ENCODE measurements at regions not wholly inside any gene's neighbourhood (a gene's known extent, or its start where the extent isn't known, plus 50 kb on each side); places are given as distances from the start of the nearest gene placed in this dataset.
"Not testable (repeated sequence)": the region's sequence is repeated elsewhere in the genome, so short reads cannot be mapped to it uniquely, and the experiment has no call there.

DNA sequence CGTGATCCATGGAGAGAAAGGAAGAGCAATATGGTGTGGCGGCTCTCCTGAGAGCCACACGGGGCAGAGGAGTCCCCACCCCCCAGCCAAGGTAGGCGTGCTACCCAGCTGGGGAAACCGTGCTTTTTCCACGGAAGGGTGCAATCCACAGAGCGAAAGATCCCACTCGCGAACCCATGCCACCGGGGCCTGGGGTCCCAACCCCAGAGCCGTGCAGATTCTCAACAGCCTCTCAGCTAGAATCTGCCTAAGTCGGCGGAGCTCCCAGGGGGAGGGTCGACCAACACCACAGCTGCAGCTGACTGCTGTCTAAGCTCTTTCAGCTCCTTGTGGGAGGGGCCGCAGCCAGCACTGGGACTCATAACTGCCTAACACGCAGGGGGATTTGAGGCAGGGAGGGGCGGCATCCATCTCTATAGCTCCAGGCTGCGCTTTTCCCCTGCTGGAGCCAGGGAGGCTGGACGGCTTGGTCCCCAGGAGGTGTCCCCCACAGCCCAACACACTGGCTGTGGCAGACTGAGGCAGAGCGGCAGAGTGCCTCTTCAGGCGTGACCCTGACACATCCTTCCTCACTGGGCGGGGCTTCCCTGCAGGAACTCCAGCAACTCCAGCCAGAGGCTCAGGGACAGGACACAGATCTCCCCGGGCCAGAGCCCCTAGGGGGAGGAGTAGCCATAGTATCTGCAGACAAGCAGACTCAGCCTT lies 107.6 kb upstream of the ZBTB20 start:
- DNase-seq = no peak

GRCh38 chr3:115255197-115255585 lies 108.1 kb upstream of the ZBTB20 start:
- no peak for DNase-seq

DNA sequence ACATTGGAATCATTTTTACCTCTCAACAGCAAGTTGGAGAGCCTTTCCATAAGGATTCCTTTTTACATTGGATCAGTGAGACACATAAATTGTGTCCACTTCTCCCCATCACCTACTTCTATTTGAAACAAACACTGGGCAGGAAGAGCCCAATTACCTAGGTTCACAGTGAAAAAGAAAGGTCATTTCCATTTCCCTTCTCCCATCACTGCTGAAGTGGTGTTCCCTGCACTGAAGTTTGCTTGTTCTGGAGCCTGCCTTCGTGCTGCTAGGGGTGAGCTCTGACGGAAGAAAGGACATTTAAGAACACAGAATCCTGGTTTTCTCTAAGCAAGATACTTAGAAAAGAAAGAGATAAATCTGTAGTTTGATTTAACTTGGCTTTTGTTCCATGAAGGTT lies 123.8 kb upstream of the ZBTB20 start:
- DNase-seq = no peak

- DNase-seq = no peak
These were observed 125.1 kb upstream of the ZBTB20 start for GRCh38 chr3:115272036-115272824.

- DNase-seq = no peak
These were observed 128.8 kb upstream of the ZBTB20 start for GRCh38 chr3:115275896-115276295.

GRCh38 chr3:115279939-115280338 lies 132.9 kb upstream of the ZBTB20 start:
- DNase-seq = no peak

GRCh38 chr3:115280506-115280905 lies 133.4 kb upstream of the ZBTB20 start:
- DNase-seq = no peak

- DNase-seq = no peak
These were observed 134.9 kb upstream of the ZBTB20 start for GRCh38 chr3:115281697-115282675.

GRCh38 chr3:115284980-115285379 lies 137.9 kb upstream of the ZBTB20 start:
- DNase-seq = no peak

- no peak for DNase-seq
These were observed 139.6 kb upstream of the ZBTB20 start for GRCh38 chr3:115286529-115287197.

- no peak for DNase-seq
These were observed 140.1 kb upstream of the ZBTB20 start for GRCh38 chr3:115287198-115287597.

- no peak for DNase-seq
These were observed 145.0 kb upstream of the ZBTB20 start for GRCh38 chr3:115292131-115292530.

GRCh38 chr3:115292677-115293165 lies 145.6 kb upstream of the ZBTB20 start:
- no peak for DNase-seq

GRCh38 chr3:115293321-115293720 lies 146.2 kb upstream of the ZBTB20 start:
- no peak for DNase-seq

DNA sequence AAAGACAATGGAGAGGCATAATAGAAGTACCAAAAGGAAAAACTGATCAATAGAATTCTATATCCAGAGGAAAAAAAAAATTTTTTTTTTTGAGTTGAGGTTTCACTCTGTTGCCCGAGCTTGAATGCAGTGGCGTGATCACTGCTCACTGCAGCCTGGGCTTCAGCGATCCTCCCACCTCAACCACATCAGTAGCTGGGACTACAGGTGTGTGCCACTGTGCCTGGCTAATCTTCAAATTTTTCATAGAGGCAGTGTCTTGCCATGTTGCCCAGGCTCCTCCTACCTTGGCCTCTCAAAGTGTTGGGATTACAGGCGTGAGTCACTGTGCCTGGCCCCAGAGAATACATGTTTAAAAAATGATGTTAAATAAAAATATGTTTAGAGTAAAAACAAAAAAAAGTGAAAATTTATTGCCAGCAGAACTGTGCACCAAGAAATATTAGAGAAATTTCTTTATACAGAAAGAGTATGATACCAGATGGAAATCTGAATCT lies 154.3 kb upstream of the ZBTB20 start:
- DNase-seq = no peak

- DNase-seq = not testable (repeated sequence)
These were observed 170.9 kb upstream of the ZBTB20 start for GRCh38 chr3:115317953-115318352.

GRCh38 chr3:115321400-115321805 lies 174.3 kb upstream of the ZBTB20 start:
- DNase-seq = no peak

DNA sequence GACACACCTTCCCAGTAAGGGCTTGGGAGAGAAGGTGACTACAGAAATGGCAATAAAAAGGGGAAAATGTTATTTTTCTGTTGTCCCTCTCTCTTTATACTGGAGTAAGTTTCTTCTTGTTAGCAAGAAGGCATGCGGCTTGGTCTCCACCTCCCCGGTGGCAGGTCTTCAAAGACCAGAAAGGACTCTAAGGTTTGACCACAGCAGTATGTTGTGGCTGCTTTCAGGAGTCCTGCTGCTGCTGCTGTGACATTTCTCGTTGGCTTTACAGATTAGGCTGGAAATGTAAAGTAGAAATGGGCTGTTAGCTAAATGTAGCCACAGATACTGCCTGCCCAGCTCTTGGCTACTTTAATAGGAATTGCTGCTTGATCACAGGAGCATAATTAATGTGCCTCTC lies 175.8 kb upstream of the ZBTB20 start:
- DNase-seq = no peak

DNA sequence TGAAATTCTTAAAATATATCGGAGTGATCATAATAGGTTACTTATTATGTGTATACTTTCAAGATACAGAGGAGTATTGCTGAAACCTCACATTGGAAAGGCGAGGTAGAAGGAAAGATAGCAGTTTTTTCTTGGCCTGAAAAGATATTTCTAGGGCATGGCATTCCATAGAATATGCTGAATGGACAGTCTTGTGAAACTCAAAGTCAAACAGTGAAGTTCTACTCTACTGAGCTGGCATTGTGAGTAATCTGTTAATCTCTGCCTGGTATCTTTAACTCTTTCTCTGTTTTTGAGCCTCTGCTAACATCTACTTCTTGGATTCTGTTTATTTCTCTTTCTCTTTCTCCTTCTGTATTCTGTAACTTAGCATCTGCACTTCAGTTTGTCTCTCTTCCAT lies 176.3 kb upstream of the ZBTB20 start:
- DNase-seq = no peak

GRCh38 chr3:115324056-115324455 lies 177.0 kb upstream of the ZBTB20 start:
- DNase-seq = no peak

GRCh38 chr3:115325539-115325938 lies 178.5 kb upstream of the ZBTB20 start:
- peak; percentile 24 to 50 for DNase-seq

- peak in 1 of 2 experiments; percentile 8 for DNase-seq
These were observed 183.3 kb upstream of the ZBTB20 start for GRCh38 chr3:115330430-115330829.

All from Kasumi-1 (cell line).